ENCODE measurements at regions not wholly inside any gene's neighbourhood (a gene's known extent, or its start where the extent isn't known, plus 50 kb on each side); places are given as distances from the start of the nearest gene placed in this dataset.

DNA sequence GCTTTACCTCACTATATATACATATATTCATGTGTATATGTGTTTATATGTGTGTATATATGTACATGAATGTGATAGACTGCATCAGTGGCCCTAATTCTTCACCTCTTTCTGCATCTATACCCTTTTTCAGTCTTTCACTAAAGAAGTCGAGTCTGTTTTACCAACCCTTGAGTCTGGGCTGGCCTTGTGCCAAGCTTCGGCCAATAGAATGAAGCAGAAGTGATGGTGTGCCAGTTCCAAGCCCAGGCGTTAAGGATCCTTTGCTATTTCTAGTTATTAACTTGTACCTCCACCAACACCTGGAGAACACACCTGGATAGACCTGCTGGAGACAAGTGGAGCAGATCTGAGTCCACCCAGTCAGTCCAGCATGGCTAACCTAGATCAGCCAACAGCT is 61.6 kb upstream of the PPM1J start:
- DNase-seq (ENCODE audit: low spot score) (no peak), ATAC-seq (ENCODE audit: low FRiP score) (no peak)
- TF ChIP-seq, protein P1, sequence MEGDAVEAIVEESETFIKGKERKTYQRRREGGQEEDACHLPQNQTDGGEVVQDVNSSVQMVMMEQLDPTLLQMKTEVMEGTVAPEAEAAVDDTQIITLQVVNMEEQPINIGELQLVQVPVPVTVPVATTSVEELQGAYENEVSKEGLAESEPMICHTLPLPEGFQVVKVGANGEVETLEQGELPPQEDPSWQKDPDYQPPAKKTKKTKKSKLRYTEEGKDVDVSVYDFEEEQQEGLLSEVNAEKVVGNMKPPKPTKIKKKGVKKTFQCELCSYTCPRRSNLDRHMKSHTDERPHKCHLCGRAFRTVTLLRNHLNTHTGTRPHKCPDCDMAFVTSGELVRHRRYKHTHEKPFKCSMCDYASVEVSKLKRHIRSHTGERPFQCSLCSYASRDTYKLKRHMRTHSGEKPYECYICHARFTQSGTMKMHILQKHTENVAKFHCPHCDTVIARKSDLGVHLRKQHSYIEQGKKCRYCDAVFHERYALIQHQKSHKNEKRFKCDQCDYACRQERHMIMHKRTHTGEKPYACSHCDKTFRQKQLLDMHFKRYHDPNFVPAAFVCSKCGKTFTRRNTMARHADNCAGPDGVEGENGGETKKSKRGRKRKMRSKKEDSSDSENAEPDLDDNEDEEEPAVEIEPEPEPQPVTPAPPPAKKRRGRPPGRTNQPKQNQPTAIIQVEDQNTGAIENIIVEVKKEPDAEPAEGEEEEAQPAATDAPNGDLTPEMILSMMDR (IDR thresholded peaks at IDR 0.05) = no peak

DNA sequence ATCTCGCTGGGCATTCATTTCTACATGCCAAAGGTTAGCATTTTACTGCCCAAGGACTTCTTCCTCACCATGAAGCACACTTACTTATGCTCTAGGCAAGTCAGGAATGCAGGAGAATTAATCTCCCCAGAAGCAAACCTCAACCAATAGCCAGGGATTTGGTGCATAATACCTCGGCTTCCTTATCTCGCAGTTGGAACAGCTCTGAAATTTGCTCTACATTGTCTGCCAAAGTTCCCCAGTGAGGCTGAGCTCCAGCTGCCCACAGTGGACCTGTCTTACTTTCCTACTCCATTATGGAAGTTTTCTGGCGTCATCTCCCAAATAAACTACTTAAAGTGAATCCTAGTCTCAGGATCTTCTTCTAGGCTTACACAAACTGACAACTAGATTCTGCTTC is 57.6 kb upstream of the PPM1J start:
- ATAC-seq (ENCODE audit: low FRiP score) (no peak), DNase-seq (ENCODE audit: low spot score) (no peak)
- TF ChIP-seq, protein P1 (IDR thresholded peaks at IDR 0.05) = no peak

DNA sequence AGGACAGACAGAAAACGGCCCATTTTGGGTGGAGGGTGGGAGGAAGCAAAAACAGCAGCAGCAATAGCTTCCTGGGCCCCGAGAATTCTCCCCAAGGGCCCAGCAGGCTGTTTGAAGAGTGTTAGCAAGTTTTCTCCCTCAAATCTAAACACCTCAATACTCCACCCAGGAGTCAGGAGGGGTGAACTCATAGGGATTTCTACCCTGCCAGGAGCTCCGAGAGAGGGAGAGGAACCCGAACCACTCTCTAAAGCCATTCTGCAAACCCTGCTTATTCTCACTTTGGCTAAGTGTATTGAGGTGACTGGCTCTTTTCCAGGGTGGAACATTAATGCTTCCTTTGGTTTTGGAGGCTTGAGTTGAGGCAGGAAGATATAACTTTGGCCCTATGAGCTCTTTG is 55.6 kb upstream of the PPM1J start:
- DNase-seq (ENCODE audit: low spot score) (no peak), ATAC-seq (ENCODE audit: low FRiP score) (no peak)
- TF ChIP-seq, protein P1 (IDR thresholded peaks at IDR 0.05) = no peak

GRCh38 chr1:112769611-112770010 is 54.5 kb upstream of the PPM1J start:
- no peak for DNase-seq (ENCODE audit: low spot score)
- TF ChIP-seq, protein P1 (IDR thresholded peaks at IDR 0.05) = no peak
- ATAC-seq (ENCODE audit: low FRiP score) = no peak

- DNase-seq (ENCODE audit: low spot score) = no peak
- ATAC-seq (ENCODE audit: low FRiP score) = no peak
- TF ChIP-seq, protein P1 (IDR thresholded peaks at IDR 0.05) = no peak
These were observed 52.5 kb upstream of the PPM1J start for GRCh38 chr1:112767646-112768045.
